ENCODE measurements at regions not wholly inside any gene's neighbourhood (a gene's known extent, or its start where the extent isn't known, plus 50 kb on each side); places are given as distances from the start of the nearest gene placed in this dataset.

- dilution Hi-C loops (cut with MboI; ENCODE audit: extremely low pct_ligation_motif_present, low sequenced_read_pairs) = no loop called here
- no peaks in the 10 kb centered on the region for H3K4me1 ChIP-seq (ENCODE audit: control insufficient read depth, extremely low read depth, insufficient read depth, low read length)
- H3K4me2 ChIP-seq (ENCODE audit: control insufficient read depth, extremely low read depth, insufficient read depth, low read depth, low read length) = no peak overlapping the region
- H3K4me3 ChIP-seq (ENCODE audit: control insufficient read depth in 2 of 3, extremely low read depth in 1 of 3, insufficient read depth in 2 of 3, low read depth in 1 of 3, low read length in 3 of 3) = no peak overlapping the region
- no peak for FAIRE-seq
- H2AFZ ChIP-seq (ENCODE audit: control insufficient read depth, low read length) = no peak overlapping the region
- no peaks in the 10 kb centered on the region for H4K20me1 ChIP-seq (ENCODE audit: control insufficient read depth, extremely low read depth, insufficient read depth, low read length)
- no peak for DNase-seq (ENCODE audit: low read depth, low spot score)
- TF ChIP-seq CTCF (optimal IDR thresholded peaks at IDR 0.05 in 1 of 3, IDR thresholded peaks at IDR 0.05 in 1 of 3, conservative IDR thresholded peaks at IDR 0.05 in 1 of 3; ENCODE audit: extremely low read depth in 1 of 3, insufficient read depth in 2 of 3, low read length in 3 of 3) (no peak), EZH2 (IDR thresholded peaks at IDR 0.05; ENCODE audit: low read length) (no peak)
- H3K27ac ChIP-seq (ENCODE audit: control insufficient read depth, insufficient read depth, low read length) = no peak overlapping the region
- no peaks in the 10 kb centered on the region for H3K9me3 ChIP-seq (ENCODE audit: control insufficient read depth, low read depth, low read length)
- H3K9me1 ChIP-seq (ENCODE audit: control insufficient read depth, extremely low read depth, insufficient read depth, low read length) = no peaks in the 10 kb centered on the region
- H3K79me2 ChIP-seq (ENCODE audit: control insufficient read depth, insufficient read depth, low read length) = no peaks in the 10 kb centered on the region
- H3K36me3 ChIP-seq (ENCODE audit: control insufficient read depth in 2 of 2, extremely low read depth in 1 of 2, insufficient read depth in 2 of 2, low read length in 2 of 2) = no peaks in the 10 kb centered on the region
- no peaks in the 10 kb centered on the region for H3K27me3 ChIP-seq (ENCODE audit: control insufficient read depth, extremely low read depth, insufficient read depth, low read length)
- H3K9ac ChIP-seq (ENCODE audit: control insufficient read depth, extremely low read depth, insufficient read depth, low read length) = no peak overlapping the region
Observed at GRCh38 chr2:139480161-139480650, 700.0 kb upstream of the NXPH2 start.

- Histone ChIP-seq H3K9me3 (ENCODE audit: control insufficient read depth, low read depth, low read length) (no peaks in the 10 kb centered on the region), H3K4me3 (ENCODE audit: control insufficient read depth in 2 of 3, extremely low read depth in 1 of 3, insufficient read depth in 2 of 3, low read depth in 1 of 3, low read length in 3 of 3) (no peak overlapping the region), H2AFZ (ENCODE audit: control insufficient read depth, low read length) (no peak overlapping the region), H3K4me2 (ENCODE audit: control insufficient read depth, extremely low read depth, insufficient read depth, low read depth, low read length) (no peak overlapping the region), H3K36me3 (ENCODE audit: control insufficient read depth in 2 of 2, extremely low read depth in 1 of 2, insufficient read depth in 2 of 2, low read length in 2 of 2) (no peaks in the 10 kb centered on the region), H3K27me3 (ENCODE audit: control insufficient read depth, extremely low read depth, insufficient read depth, low read length) (no peaks in the 10 kb centered on the region), H3K9ac (ENCODE audit: control insufficient read depth, extremely low read depth, insufficient read depth, low read length) (no peak overlapping the region), H3K27ac (ENCODE audit: control insufficient read depth, insufficient read depth, low read length) (no peak overlapping the region), H3K79me2 (ENCODE audit: control insufficient read depth, insufficient read depth, low read length) (no peaks in the 10 kb centered on the region), H3K9me1 (ENCODE audit: control insufficient read depth, extremely low read depth, insufficient read depth, low read length) (no peaks in the 10 kb centered on the region), H3K4me1 (ENCODE audit: control insufficient read depth, extremely low read depth, insufficient read depth, low read length) (no peaks in the 10 kb centered on the region), H4K20me1 (ENCODE audit: control insufficient read depth, extremely low read depth, insufficient read depth, low read length) (no peaks in the 10 kb centered on the region)
- DNase-seq (ENCODE audit: low read depth, low spot score) = no peak
- no peak for FAIRE-seq
- dilution Hi-C loops (cut with MboI; ENCODE audit: extremely low pct_ligation_motif_present, low sequenced_read_pairs) = no loop called here
- TF ChIP-seq CTCF (optimal IDR thresholded peaks at IDR 0.05 in 1 of 3, IDR thresholded peaks at IDR 0.05 in 1 of 3, conservative IDR thresholded peaks at IDR 0.05 in 1 of 3; ENCODE audit: extremely low read depth in 1 of 3, insufficient read depth in 2 of 3, low read length in 3 of 3) (no peak), EZH2 (IDR thresholded peaks at IDR 0.05; ENCODE audit: low read length) (no peak)
Observed at GRCh38 chr2:139478165-139478914, 698.1 kb upstream of the NXPH2 start.
